H9 (cell line): ENCODE measurements at regions not wholly inside any gene's neighbourhood (a gene's known extent, or its start where the extent isn't known, plus 50 kb on each side); places are given as distances from the start of the nearest gene placed in this dataset.

Experiments used
- DNase-seq: peaks from one replicate; pipeline ENCODE4 v3.0.0-alpha.2; 2017
- H2AFZ ChIP-seq: one replicate; pipeline ENCODE4 v1.6.1; 2013; ENCODE audit warnings: mild to moderate bottlenecking, low read length, control low read depth, moderate library complexity
- H2AK5ac ChIP-seq: 2 replicates; pipeline ENCODE4 v1.6.1; 2013; ENCODE audit warnings: low read length, control low read depth, mixed read lengths; ENCODE audit not compliant: insufficient read length
- H2BK120ac ChIP-seq: one replicate; pipeline ENCODE4 v1.6.1; 2013; ENCODE audit warnings: low read depth, mild to moderate bottlenecking, low read length, control low read depth, inconsistent platforms; ENCODE audit not compliant: poor library complexity, severe bottlenecking
- H2BK12ac ChIP-seq: 2 replicates; pipeline ENCODE4 v1.6.1; 2013; ENCODE audit warnings: low read length, control low read depth, mixed read lengths, low read depth; ENCODE audit not compliant: insufficient read length
- H2BK15ac ChIP-seq: 2 replicates; pipeline ENCODE4 v1.6.1; 2013; ENCODE audit warnings: low read depth, low read length, control low read depth
- H2BK20ac ChIP-seq: one replicate; pipeline ENCODE4 v1.6.1; 2013; ENCODE audit warnings: low read depth, mild to moderate bottlenecking, low read length, control low read depth, inconsistent platforms; ENCODE audit not compliant: poor library complexity, severe bottlenecking
- H2BK5ac ChIP-seq: 2 replicates; pipeline ENCODE4 v1.6.1; 2013; ENCODE audit warnings: low read length, control low read depth, mixed read lengths; ENCODE audit not compliant: insufficient read length
- H3K14ac ChIP-seq: 2 replicates; pipeline ENCODE4 v1.6.1; 2013; ENCODE audit warnings: low read length, control low read depth; ENCODE audit not compliant: insufficient read depth
- H3K18ac ChIP-seq: 2 replicates; pipeline ENCODE4 v1.6.1; 2013; ENCODE audit warnings: low read depth, mild to moderate bottlenecking, mixed read lengths, low read length, control low read depth; ENCODE audit not compliant: insufficient read length
- H3K23ac ChIP-seq: 2 replicates; pipeline ENCODE4 v1.6.1; 2013; ENCODE audit warnings: low read length, control low read depth, mixed read lengths, low read depth; ENCODE audit not compliant: insufficient read length
- H3K23me2 ChIP-seq: 2 replicates; pipeline ENCODE4 v1.6.1; 2013; ENCODE audit warnings: low read depth, mild to moderate bottlenecking, mixed read lengths, low read length, control low read depth; ENCODE audit not compliant: insufficient read length, poor library complexity, severe bottlenecking
- H3K27ac ChIP-seq: 2 replicates; pipeline ENCODE4 v1.5.1; 2013; ENCODE audit warnings: low read length, control low read depth, mixed read lengths, low read depth; ENCODE audit not compliant: insufficient read length
- H3K27me3 ChIP-seq: 2 replicates; pipeline ENCODE4 v1.6.1; 2013; ENCODE audit warnings: low read length, control low read depth, inconsistent platforms; ENCODE audit not compliant: insufficient read depth
- H3K4ac ChIP-seq: 2 replicates; pipeline ENCODE4 v1.6.1; 2013; ENCODE audit warnings: low read depth, mild to moderate bottlenecking, control low read depth, inconsistent platforms, low read length, moderate library complexity
- H3K4me1 ChIP-seq: 2 replicates; pipeline ENCODE4 v1.6.1; 2013; ENCODE audit warnings: low read length, control low read depth, inconsistent platforms; ENCODE audit not compliant: insufficient read depth
- H3K4me2 ChIP-seq: 2 replicates; pipeline ENCODE4 v1.6.1; 2013; ENCODE audit warnings: low read length, control low read depth, mixed read lengths; ENCODE audit not compliant: insufficient read length, insufficient read depth
- H3K56ac ChIP-seq: 2 replicates; pipeline ENCODE4 v1.6.1; 2013; ENCODE audit warnings: low read depth, mild to moderate bottlenecking, mixed read lengths, low read length, control low read depth; ENCODE audit not compliant: insufficient read length
- H3K79me1 ChIP-seq: 2 replicates; pipeline ENCODE4 v1.6.1; 2013; ENCODE audit warnings: low read depth, mild to moderate bottlenecking, moderate library complexity, low read length, control low read depth, inconsistent platforms; ENCODE audit not compliant: insufficient read depth, poor library complexity, severe bottlenecking
- H3K79me2 ChIP-seq: 2 replicates; pipeline ENCODE4 v1.6.1; 2013; ENCODE audit warnings: low read length, control low read depth, inconsistent platforms; ENCODE audit not compliant: insufficient read depth
- H3K9ac ChIP-seq: 2 replicates; pipeline ENCODE4 v1.6.1; 2013; ENCODE audit warnings: low read length, control low read depth, mixed read lengths; ENCODE audit not compliant: insufficient read length; ENCODE audit errors: extremely low read depth
- H3K9me3 ChIP-seq: one replicate; pipeline ENCODE4 v1.6.1; 2013; ENCODE audit warnings: low read depth, low read length, inconsistent platforms; ENCODE audit not compliant: control insufficient read depth
- H3T11ph ChIP-seq: one replicate; pipeline ENCODE4 v1.6.1; 2013; ENCODE audit warnings: mild to moderate bottlenecking, low read length, control low read depth, inconsistent platforms
- H4K20me1 ChIP-seq: one replicate; pipeline ENCODE4 v1.6.1; 2013; ENCODE audit not compliant: control insufficient read depth, insufficient read length, insufficient read depth
- H4K5ac ChIP-seq: 2 replicates; pipeline ENCODE4 v1.6.1; 2013; ENCODE audit warnings: low read depth, mild to moderate bottlenecking, mixed read lengths, low read length, control low read depth; ENCODE audit not compliant: insufficient read length
- H4K8ac ChIP-seq: replicated peaks from 2 replicates; pipeline ENCODE4 v1.6.1; 2013; ENCODE audit warnings: low read length, control low read depth, mixed read lengths, low read depth; ENCODE audit not compliant: insufficient read length
- H4K91ac ChIP-seq: 2 replicates; pipeline ENCODE4 v1.6.1; 2013; ENCODE audit warnings: low read depth, mild to moderate bottlenecking, moderate library complexity, mixed read lengths, low read length, control low read depth; ENCODE audit not compliant: insufficient read length
- H3K27ac Mint-ChIP-seq, 3 experiments: 2 replicates in 2 of 3; 3 replicates in 1 of 3; pipeline ENCODE4 v1.8.0; 2020 to 2021; ENCODE audit warnings: mixed read lengths in 3 of 3, mild to moderate bottlenecking in 1 of 3, moderate library complexity in 1 of 3
- H3K27me3 Mint-ChIP-seq: 2 replicates; pipeline ENCODE4 v1.8.0; 2021; ENCODE audit warnings: low read depth, mild to moderate bottlenecking, moderate library complexity, mixed read lengths
- H3K36me3 Mint-ChIP-seq, 3 experiments: 2 replicates in 2 of 3; 3 replicates in 1 of 3; pipeline ENCODE4 v1.8.0; 2020 to 2021; ENCODE audit warnings: low read depth in 3 of 3, mixed read lengths in 3 of 3; ENCODE audit not compliant: insufficient read depth in 1 of 3
- H3K4me1 Mint-ChIP-seq, 2 experiments: 2 replicates each; pipeline ENCODE4 v1.8.0; 2020; ENCODE audit warnings: mixed read lengths in 2 of 2
- H3K4me3 Mint-ChIP-seq, 2 experiments: 2 replicates in 1 of 2; 3 replicates in 1 of 2; pipeline ENCODE4 v1.8.0; 2020 to 2021; ENCODE audit warnings: mild to moderate bottlenecking in 2 of 2, mixed read lengths in 2 of 2, moderate library complexity in 1 of 2
- H3K9me3 Mint-ChIP-seq, 2 experiments: 2 replicates in 1 of 2; 3 replicates in 1 of 2; pipeline ENCODE4 v1.8.0; 2020; ENCODE audit warnings: mild to moderate bottlenecking in 2 of 2, mixed read lengths in 2 of 2, moderate library complexity in 1 of 2
- CTCF ChIP-seq: fragments of 200-600 bp; sonication (generic); conservative IDR thresholded peaks from 3 replicates; pipeline ENCODE4 v1.8.0; 2021; ENCODE audit warnings: antibody characterized with exemption, mild to moderate bottlenecking
- WGBS: extraction: QIAGEN DNeasy Blood & Tissue Kit; methylation state at CpG from one replicate; pipeline ENCODE4 v1.1.7; 2013; ENCODE audit warnings: missing lambda C conversion rate, low lambda C conversion rate, mixed read lengths; ENCODE audit not compliant: insufficient read length; ENCODE audit errors: extremely low coverage; 5-methylcytosine and 5-hydroxymethylcytosine counted together

GRCh38 chr3:106018102-106018501, 149.3 kb upstream of the CBLB start:
- Histone ChIP-seq H3K23me2 (no peaks in the 10 kb centered on the region), H2BK20ac (no peak overlapping the region), H2AFZ (no peak overlapping the region), H3K27me3 (no peaks in the 10 kb centered on the region), H3K9ac (no peak overlapping the region), H3K4ac (no peak overlapping the region), H4K8ac (no peak overlapping the region), H3K27ac (no peak overlapping the region), H4K20me1 (no peaks in the 10 kb centered on the region), H3K4me1 (no peaks in the 10 kb centered on the region), H2BK5ac (no peak overlapping the region), H3T11ph (no peak overlapping the region), H2BK15ac (no peak overlapping the region), H3K9me3 (no peaks in the 10 kb centered on the region), H2AK5ac (no peak overlapping the region), H4K5ac (no peak overlapping the region), H3K18ac (no peak overlapping the region), H4K91ac (no peak overlapping the region), H3K79me2 (no peaks in the 10 kb centered on the region), H2BK120ac (no peak overlapping the region), H3K56ac (no peak overlapping the region), H3K23ac (no peak overlapping the region), H2BK12ac (no peak overlapping the region), H3K79me1 (no peaks in the 10 kb centered on the region), H3K14ac (no peak overlapping the region), H3K4me2 (no peak overlapping the region)
- WGBS = no CpG with 5 or more reads among the region's 4 CpGs
- Mint-ChIP-seq H3K4me1 (peaks cover 7 to 8% of the 10 kb centered on the region in 2 experiments; a peak in 3 of 4 replicates), H3K9me3 (no peaks in the 10 kb centered on the region), H3K4me3 (no peak overlapping the region), H3K27me3 (no peaks in the 10 kb centered on the region), H3K36me3 (no peaks in the 10 kb centered on the region), H3K27ac (no peak overlapping the region)
- DNase-seq = no peak
- no peak for TF ChIP-seq CTCF
